OCI-LY3 (cell line): ENCODE measurements at regions not wholly inside any gene's neighbourhood (a gene's known extent, or its start where the extent isn't known, plus 50 kb on each side); places are given as distances from the start of the nearest gene placed in this dataset.

Experiments used
- H2AFZ ChIP-seq: fragments of 200-600, 300-600 bp; shearing (Covaris generic); 2 replicates; pipeline ENCODE4 v1.6.0; 2014; ENCODE audit warnings: antibody characterized with exemption, low read depth, low read length
- H3K27ac ChIP-seq: fragments of 200-600, 300-600 bp; sonication (generic); 2 replicates; pipeline ENCODE4 v1.5.1; 2014; ENCODE audit warnings: mild to moderate bottlenecking, low read length, moderate library complexity, mixed read lengths
- H3K27me3 ChIP-seq: fragments of 200-600, 300-600 bp; sonication (generic); 2 replicates; pipeline ENCODE4 v1.6.1; 2014; ENCODE audit warnings: low read depth, low read length, mixed read lengths
- H3K36me3 ChIP-seq: fragments of 200-600, 300-600 bp; sonication (generic); replicated peaks from 2 replicates; pipeline ENCODE3; 2014; ENCODE audit warnings: low read depth, low read length, mixed read lengths
- H3K4me1 ChIP-seq: fragments of 300-600, 200-600 bp; sonication (generic); 2 replicates; pipeline ENCODE4 v1.6.1; 2014; ENCODE audit warnings: low read length, mixed read lengths
- H3K4me2 ChIP-seq: fragments of 200-600, 300-600 bp; sonication (generic); 2 replicates; pipeline ENCODE4 v1.6.1; 2014; ENCODE audit warnings: low read length, mixed read lengths
- H3K4me3 ChIP-seq: fragments of 300-600, 200-600 bp; sonication (generic); 2 replicates; pipeline ENCODE4 v1.5.1; 2014; ENCODE audit warnings: antibody characterized with exemption, mild to moderate bottlenecking, low read length, moderate library complexity
- H3K79me2 ChIP-seq: fragments of 300-600, 200-600 bp; shearing (Covaris generic); 2 replicates; pipeline ENCODE4 v1.6.1; 2014; ENCODE audit warnings: mild to moderate bottlenecking, low read length, mixed read lengths
- H3K9ac ChIP-seq: fragments of 300-600, 200-600 bp; shearing (Covaris generic); 2 replicates; pipeline ENCODE4 v1.6.0; 2014; ENCODE audit warnings: mild to moderate bottlenecking, low read length, moderate library complexity
- H3K9me3 ChIP-seq: fragments of 200-600, 300-600 bp; shearing (Covaris generic); 2 replicates; pipeline ENCODE4 v1.6.1; 2014; ENCODE audit warnings: low read length, mixed read lengths; ENCODE audit not compliant: insufficient read depth
- H4K20me1 ChIP-seq: fragments of 200-600, 300-600 bp; sonication (generic); 2 replicates; pipeline ENCODE4 v1.6.1; 2016; ENCODE audit warnings: low read length, mixed read lengths; ENCODE audit not compliant: insufficient read depth
- EZH2phosphoT487 ChIP-seq: fragments of 200-600 bp; shearing (Covaris generic); IDR thresholded peaks from 2 replicates; pipeline ENCODE4 v1.6.1; 2018; ENCODE audit warnings: antibody characterized with exemption, mixed run types, low read depth
- TF ChIP-seq, protein P1 (sequence below): fragments of 200-600, 300-600 bp; sonication (generic); IDR thresholded peaks from 2 replicates; pipeline ENCODE4 v1.5.1; 2014; ENCODE audit warnings: antibody characterized with exemption, low read length, low read depth

DNA sequence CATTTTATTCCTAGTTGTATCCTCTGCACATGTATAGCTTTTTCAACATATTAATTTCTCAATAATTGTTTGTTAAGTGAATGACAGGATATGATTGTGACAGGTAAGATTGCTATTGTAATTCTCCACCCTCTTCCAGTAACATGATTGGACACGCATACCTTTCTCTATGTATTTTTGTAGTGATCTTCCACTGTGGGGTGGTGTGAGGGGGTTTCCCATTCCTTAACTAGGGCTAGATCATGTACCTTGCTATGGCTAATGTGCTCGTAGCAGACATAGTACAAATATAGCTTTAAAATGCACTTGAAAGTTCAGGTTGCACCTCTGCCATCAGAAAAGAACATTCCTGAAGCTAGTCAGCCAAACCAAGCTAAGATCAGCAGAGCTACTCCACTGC lies 2392.8 kb upstream of the RAG2 start:
- H3K4me2 ChIP-seq, result no peak overlapping the region
- H3K36me3 ChIP-seq, result no peaks in the 10 kb centered on the region
- no peaks in the 10 kb centered on the region for H3K79me2 ChIP-seq
- no peak overlapping the region for H3K4me3 ChIP-seq
- no peaks in the 10 kb centered on the region for H3K9me3 ChIP-seq
- H2AFZ ChIP-seq, result no peak overlapping the region
- H3K27me3 ChIP-seq, result no peaks in the 10 kb centered on the region
- H3K9ac ChIP-seq, result no peak overlapping the region
- H3K27ac ChIP-seq, result no peak overlapping the region
- TF ChIP-seq EZH2phosphoT487, result no peak
- TF ChIP-seq, protein P1, sequence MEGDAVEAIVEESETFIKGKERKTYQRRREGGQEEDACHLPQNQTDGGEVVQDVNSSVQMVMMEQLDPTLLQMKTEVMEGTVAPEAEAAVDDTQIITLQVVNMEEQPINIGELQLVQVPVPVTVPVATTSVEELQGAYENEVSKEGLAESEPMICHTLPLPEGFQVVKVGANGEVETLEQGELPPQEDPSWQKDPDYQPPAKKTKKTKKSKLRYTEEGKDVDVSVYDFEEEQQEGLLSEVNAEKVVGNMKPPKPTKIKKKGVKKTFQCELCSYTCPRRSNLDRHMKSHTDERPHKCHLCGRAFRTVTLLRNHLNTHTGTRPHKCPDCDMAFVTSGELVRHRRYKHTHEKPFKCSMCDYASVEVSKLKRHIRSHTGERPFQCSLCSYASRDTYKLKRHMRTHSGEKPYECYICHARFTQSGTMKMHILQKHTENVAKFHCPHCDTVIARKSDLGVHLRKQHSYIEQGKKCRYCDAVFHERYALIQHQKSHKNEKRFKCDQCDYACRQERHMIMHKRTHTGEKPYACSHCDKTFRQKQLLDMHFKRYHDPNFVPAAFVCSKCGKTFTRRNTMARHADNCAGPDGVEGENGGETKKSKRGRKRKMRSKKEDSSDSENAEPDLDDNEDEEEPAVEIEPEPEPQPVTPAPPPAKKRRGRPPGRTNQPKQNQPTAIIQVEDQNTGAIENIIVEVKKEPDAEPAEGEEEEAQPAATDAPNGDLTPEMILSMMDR, result no peak
- no peaks in the 10 kb centered on the region for H4K20me1 ChIP-seq
- no peaks in the 10 kb centered on the region for H3K4me1 ChIP-seq

DNA sequence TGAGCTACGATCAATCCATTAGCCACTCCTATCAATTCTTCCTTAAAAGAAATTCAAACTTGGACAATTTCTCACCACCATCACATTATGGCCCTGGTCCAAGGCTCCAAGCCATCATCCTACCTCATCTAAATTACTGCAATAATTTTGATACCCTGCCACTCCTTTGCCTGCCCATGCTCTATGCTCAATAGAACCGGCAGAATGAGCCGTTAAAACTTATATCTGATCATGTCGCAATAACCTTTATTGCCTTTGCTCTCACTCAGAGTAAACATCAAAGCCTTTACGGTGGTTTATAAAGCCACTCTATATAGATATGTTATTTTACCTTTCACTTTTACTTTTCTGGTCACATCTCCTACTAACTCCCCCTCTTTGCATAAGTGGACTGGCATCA lies 2392.1 kb upstream of the RAG2 start:
- H3K27me3 ChIP-seq, result no peaks in the 10 kb centered on the region
- H3K4me1 ChIP-seq, result no peaks in the 10 kb centered on the region
- H3K9ac ChIP-seq, result no peak overlapping the region
- H3K4me3 ChIP-seq, result no peak overlapping the region
- H2AFZ ChIP-seq, result no peak overlapping the region
- TF ChIP-seq, protein P1, result no peak
- no peak for TF ChIP-seq EZH2phosphoT487
- H4K20me1 ChIP-seq, result no peaks in the 10 kb centered on the region
- no peaks in the 10 kb centered on the region for H3K9me3 ChIP-seq
- no peak overlapping the region for H3K27ac ChIP-seq
- H3K4me2 ChIP-seq, result no peak overlapping the region
- H3K36me3 ChIP-seq, result no peaks in the 10 kb centered on the region
- H3K79me2 ChIP-seq, result no peaks in the 10 kb centered on the region

DNA sequence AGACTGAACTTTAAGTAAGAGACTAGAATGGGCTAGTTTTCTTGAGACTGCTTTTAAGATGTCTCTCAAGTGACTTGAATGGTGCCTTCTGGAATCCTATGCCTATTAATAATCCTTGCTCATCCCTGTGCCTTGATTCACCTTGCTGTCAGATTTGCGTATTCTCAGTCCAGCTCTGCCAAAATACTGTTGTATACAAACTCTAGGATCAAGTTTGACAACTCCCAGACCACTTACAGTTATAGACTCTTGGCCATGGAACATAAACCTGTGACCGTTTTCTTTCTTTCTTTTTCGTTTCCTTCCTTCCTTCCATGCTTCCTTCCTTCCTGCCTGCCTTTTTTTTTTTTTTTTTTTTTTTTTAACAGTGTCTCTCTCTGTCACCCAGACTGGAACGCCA lies 2390.9 kb upstream of the RAG2 start:
- H3K4me3 ChIP-seq, result no peak overlapping the region
- H4K20me1 ChIP-seq, result no peaks in the 10 kb centered on the region
- H3K9ac ChIP-seq, result no peak overlapping the region
- H3K36me3 ChIP-seq, result no peaks in the 10 kb centered on the region
- H3K27ac ChIP-seq, result no peak overlapping the region
- no peak overlapping the region for H3K4me2 ChIP-seq
- H3K9me3 ChIP-seq, result 0 out of 2 replicates have a peak, but pooled peaks cover 4% of the 10 kb centered on the region
- no peak for TF ChIP-seq EZH2phosphoT487
- TF ChIP-seq, protein P1, result no peak
- H2AFZ ChIP-seq, result no peak overlapping the region
- H3K27me3 ChIP-seq, result no peaks in the 10 kb centered on the region
- H3K79me2 ChIP-seq, result no peaks in the 10 kb centered on the region
- no peaks in the 10 kb centered on the region for H3K4me1 ChIP-seq

DNA sequence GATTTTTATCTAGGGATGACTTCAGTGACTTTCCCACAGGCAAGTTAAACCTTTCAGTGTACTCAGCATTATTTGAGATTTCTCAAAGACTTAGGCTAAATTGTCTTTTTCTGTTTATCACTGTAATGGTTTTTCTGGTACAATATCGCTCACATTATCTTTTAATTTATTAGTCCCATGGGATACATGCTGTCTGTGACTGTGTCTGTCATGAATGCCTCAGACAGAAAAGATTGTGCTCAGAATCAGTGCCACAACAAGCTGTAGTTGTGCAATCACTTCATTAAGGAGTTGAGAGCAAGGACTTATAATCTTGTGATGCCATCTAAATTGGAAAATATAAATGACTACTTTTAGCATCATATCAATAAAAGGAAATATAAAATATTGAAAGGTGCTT lies 2374.2 kb upstream of the RAG2 start:
- H3K36me3 ChIP-seq, result no peaks in the 10 kb centered on the region
- no peak overlapping the region for H2AFZ ChIP-seq
- TF ChIP-seq EZH2phosphoT487, result no peak
- no peaks in the 10 kb centered on the region for H3K9me3 ChIP-seq
- H3K27ac ChIP-seq, result no peak overlapping the region
- no peak overlapping the region for H3K9ac ChIP-seq
- no peaks in the 10 kb centered on the region for H3K4me1 ChIP-seq
- H3K79me2 ChIP-seq, result no peaks in the 10 kb centered on the region
- H3K27me3 ChIP-seq, result no peaks in the 10 kb centered on the region
- H3K4me3 ChIP-seq, result no peak overlapping the region
- H3K4me2 ChIP-seq, result no peak overlapping the region
- no peaks in the 10 kb centered on the region for H4K20me1 ChIP-seq

DNA sequence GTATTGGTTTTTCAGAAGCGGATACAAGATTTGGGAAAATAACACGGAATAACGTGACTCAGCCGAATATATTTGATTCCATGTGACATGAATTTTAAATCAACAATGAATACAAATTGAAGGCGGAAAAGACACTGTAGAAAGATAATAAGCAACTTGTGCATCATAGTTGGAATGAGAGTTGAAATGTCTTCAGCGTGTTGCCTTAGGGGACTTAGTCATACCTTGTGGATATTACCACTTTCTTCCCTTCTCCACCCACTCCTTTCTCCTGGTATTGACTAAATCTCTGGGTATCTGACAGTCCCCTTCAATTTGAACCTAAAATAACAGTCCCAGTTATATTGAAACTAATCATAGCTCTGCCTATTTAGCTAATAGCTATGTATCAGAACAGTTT lies 2373.1 kb upstream of the RAG2 start:
- H3K36me3 ChIP-seq, result no peaks in the 10 kb centered on the region
- H3K27me3 ChIP-seq, result no peaks in the 10 kb centered on the region
- no peak overlapping the region for H3K4me2 ChIP-seq
- no peaks in the 10 kb centered on the region for H3K79me2 ChIP-seq
- H4K20me1 ChIP-seq, result no peaks in the 10 kb centered on the region
- H3K4me1 ChIP-seq, result no peaks in the 10 kb centered on the region
- H3K9me3 ChIP-seq, result no peaks in the 10 kb centered on the region
- no peak for TF ChIP-seq EZH2phosphoT487
- TF ChIP-seq, protein P1, result no peak
- no peak overlapping the region for H3K4me3 ChIP-seq
- no peak overlapping the region for H3K27ac ChIP-seq
- no peak overlapping the region for H3K9ac ChIP-seq
- H2AFZ ChIP-seq, result no peak overlapping the region
